ENCODE measurements at regions not wholly inside any gene's neighbourhood (a gene's known extent, or its start where the extent isn't known, plus 50 kb on each side); places are given as distances from the start of the nearest gene placed in this dataset.
"Not testable (repeated sequence)": the region's sequence is repeated elsewhere in the genome, so short reads cannot be mapped to it uniquely, and the experiment has no call there.

DNA sequence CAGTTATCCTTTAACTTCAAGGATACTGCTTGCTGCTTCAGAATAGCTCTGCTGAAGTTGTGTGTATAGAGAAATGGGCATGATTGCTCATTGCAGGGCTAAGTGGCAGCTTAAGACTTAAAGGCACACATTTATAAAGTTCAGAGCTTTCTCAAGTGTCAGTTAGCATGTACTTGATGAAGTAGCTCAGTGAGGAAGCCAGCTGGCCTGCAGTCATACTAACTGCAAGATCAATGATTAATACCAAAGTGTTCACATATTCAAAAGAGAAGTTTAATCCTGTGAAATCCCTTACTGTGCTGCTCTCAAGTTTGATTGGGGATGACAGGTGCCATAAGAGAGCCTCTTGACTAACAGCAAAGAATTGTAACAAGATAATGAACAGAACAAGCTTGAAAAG lies 483.4 kb upstream of the NUDT12 start:
- TF ChIP-seq, protein P1, sequence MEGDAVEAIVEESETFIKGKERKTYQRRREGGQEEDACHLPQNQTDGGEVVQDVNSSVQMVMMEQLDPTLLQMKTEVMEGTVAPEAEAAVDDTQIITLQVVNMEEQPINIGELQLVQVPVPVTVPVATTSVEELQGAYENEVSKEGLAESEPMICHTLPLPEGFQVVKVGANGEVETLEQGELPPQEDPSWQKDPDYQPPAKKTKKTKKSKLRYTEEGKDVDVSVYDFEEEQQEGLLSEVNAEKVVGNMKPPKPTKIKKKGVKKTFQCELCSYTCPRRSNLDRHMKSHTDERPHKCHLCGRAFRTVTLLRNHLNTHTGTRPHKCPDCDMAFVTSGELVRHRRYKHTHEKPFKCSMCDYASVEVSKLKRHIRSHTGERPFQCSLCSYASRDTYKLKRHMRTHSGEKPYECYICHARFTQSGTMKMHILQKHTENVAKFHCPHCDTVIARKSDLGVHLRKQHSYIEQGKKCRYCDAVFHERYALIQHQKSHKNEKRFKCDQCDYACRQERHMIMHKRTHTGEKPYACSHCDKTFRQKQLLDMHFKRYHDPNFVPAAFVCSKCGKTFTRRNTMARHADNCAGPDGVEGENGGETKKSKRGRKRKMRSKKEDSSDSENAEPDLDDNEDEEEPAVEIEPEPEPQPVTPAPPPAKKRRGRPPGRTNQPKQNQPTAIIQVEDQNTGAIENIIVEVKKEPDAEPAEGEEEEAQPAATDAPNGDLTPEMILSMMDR (IDR thresholded peaks at IDR 0.05): no peak
- H3K4me3 ChIP-seq: no peak overlapping the region

DNA sequence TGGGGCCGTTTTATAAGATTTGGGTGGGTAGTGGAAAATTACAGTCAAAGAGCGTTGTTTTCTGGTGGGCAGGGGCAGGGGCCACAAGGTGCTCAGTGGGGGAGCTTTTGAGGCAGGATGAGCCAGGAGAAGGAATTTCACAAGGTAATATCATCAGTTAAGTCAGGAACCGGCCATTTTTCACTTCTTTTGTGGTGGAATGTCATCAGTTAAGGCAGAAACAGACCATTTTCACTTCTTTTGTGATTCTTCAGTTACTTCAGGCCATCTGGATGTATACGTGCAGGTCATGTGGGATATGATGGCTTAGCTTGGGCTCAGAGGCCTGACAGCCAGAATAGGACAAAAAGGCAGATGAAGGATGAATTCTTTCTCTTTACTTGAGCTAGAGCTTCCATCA lies 477.3 kb upstream of the NUDT12 start:
- intact Hi-C loops (cut with DNase I); H3K36me3 ChIP-seq (ENCODE audit: insufficient read depth in 1 of 2, low read depth in 1 of 2); H3K27me3 ChIP-seq (ENCODE audit: insufficient read depth in 3 of 3, low read length in 2 of 3); ATAC-seq; H3K9me3 ChIP-seq; DNase-seq; H3K4me3 ChIP-seq; H3K4me1 ChIP-seq; H3K27ac ChIP-seq: not testable (repeated sequence)
- WGBS, 3 donors: 75 to 82% (median 78%) methylated on average over 4 of the region's 4 CpGs

More for the DNA sequence above, 483.4 kb upstream of the NUDT12 start:
- no peak for DNase-seq
- Histone ChIP-seq H3K27me3 (ENCODE audit: insufficient read depth in 3 of 3, low read length in 2 of 3) (no peaks in the 10 kb centered on the region), H3K4me1 (no peaks in the 10 kb centered on the region), H3K27ac (no peak overlapping the region), H3K9me3 (no peaks in the 10 kb centered on the region), H3K36me3 (ENCODE audit: insufficient read depth in 1 of 2, low read depth in 1 of 2) (no peaks in the 10 kb centered on the region)
- intact Hi-C loops (cut with DNase I): no loop called here
- ATAC-seq: no peak

DNA sequence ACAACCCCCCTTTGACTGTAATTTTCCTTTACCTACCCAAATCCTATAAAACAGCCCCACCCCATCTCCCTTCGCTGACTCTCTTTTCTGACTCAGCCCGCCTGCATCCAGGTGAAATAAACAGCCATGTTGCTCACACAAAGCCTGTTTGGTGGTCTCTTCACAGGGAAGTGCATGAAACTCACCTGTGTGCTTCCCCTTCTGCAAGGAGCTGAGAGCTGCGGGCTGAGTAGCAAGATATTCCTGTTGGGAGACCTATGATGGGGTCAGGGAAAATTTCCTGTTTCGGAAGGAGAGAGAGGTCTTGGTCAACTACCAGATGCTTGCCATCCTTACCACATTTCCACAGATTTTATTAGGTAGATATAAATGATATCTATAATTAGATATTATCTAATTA lies 474.5 kb upstream of the NUDT12 start:
- H3K27me3 ChIP-seq (ENCODE audit: insufficient read depth in 3 of 3, low read length in 2 of 3): not testable (repeated sequence)

DNA sequence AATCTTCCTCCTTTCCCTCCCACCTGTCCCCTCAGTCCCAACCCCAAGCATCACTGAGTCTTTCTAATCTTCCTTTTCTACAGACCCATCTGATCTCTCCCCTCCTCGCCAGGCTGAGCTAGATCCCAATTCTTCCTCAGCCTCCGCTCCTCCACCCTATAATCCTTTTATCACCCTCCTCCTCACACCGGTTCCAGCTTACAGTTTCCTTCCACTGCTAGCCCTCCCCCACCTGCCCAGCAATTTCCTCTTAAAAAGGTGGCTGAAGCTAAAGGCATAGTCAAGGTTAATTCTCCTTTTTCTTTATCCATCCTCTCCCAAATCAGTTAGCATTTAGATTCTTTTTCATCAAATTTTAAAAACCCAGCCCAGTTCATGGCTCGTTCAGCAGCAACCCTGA lies 470.6 kb upstream of the NUDT12 start:
- H3K4me1 ChIP-seq; H3K36me3 ChIP-seq (ENCODE audit: insufficient read depth in 1 of 2, low read depth in 1 of 2); intact Hi-C loops (cut with DNase I); H3K27ac ChIP-seq; ATAC-seq; DNase-seq; H3K4me3 ChIP-seq; H3K9me3 ChIP-seq; H3K27me3 ChIP-seq (ENCODE audit: insufficient read depth in 3 of 3, low read length in 2 of 3): not testable (repeated sequence)
- WGBS, 3 donors: 54 to 65% (median 63%) methylated on average over 4 of the region's 4 CpGs

More for the DNA sequence above, 474.5 kb upstream of the NUDT12 start:
- H3K27ac ChIP-seq; ATAC-seq; H3K4me3 ChIP-seq; DNase-seq; H3K9me3 ChIP-seq; H3K4me1 ChIP-seq; intact Hi-C loops (cut with DNase I); H3K36me3 ChIP-seq (ENCODE audit: insufficient read depth in 1 of 2, low read depth in 1 of 2): not testable (repeated sequence)
- WGBS, 3 donors: 84 to 90% (median 88%) methylated on average over 4 of the region's 4 CpGs

DNA sequence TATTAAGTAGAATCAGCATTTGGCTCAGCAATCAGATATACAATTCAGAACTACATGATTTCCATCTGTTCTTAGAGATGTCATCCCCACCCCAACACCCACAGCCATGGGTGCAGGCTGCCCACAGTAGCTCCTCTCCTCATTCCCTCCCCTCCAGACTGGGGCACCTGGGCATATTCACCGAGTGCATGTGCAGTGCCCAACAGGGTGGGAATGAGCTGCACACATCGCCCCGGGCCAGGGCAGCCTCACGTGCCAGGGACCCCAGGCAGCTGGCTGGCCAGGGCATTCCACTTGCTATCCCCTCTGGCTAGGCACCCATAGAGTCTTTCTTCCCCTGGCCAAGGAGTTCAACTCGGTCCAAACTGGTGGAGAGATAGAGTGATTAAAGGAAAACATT lies 461.9 kb upstream of the NUDT12 start:
- H3K27ac ChIP-seq: no peak overlapping the region
- TF ChIP-seq, protein P1 (IDR thresholded peaks at IDR 0.05): no peak
- ATAC-seq (no peak), DNase-seq (no peak)
- WGBS, 3 donors: 83 to 87% (median 83%) methylated on average over 5 of the region's 5 CpGs
- no peaks in the 10 kb centered on the region for H3K27me3 ChIP-seq (ENCODE audit: insufficient read depth in 3 of 3, low read length in 2 of 3)
- H3K4me1 ChIP-seq: no peaks in the 10 kb centered on the region
- H3K4me3 ChIP-seq: no peak overlapping the region
- no peaks in the 10 kb centered on the region for H3K36me3 ChIP-seq (ENCODE audit: insufficient read depth in 1 of 2, low read depth in 1 of 2)
- H3K9me3 ChIP-seq: no peaks in the 10 kb centered on the region
- intact Hi-C loops (cut with DNase I): no loop called here

DNA sequence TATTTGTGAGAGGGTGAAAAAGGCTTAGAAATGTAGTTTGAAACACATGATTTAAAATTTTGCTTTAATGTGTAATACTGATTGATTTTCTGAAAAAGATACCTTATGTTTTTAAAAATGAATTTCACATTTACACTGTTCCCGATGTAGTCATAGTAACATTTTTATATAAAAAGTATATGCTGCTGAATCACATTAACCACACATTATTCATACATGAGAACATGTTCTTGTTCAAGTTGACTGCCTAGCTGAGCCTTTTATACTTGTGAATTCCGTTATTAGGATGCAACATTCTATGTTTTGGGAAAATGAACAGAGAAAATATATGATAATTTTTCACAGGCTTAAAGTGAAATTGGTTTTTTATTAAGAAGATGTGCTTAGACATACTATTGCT lies 461.1 kb upstream of the NUDT12 start:
- intact Hi-C loops (cut with DNase I): no loop called here
- Histone ChIP-seq H3K27me3 (ENCODE audit: insufficient read depth in 3 of 3, low read length in 2 of 3) (no peaks in the 10 kb centered on the region), H3K9me3 (no peaks in the 10 kb centered on the region), H3K4me1 (no peaks in the 10 kb centered on the region), H3K27ac (no peak overlapping the region), H3K4me3 (no peak overlapping the region), H3K36me3 (ENCODE audit: insufficient read depth in 1 of 2, low read depth in 1 of 2) (no peaks in the 10 kb centered on the region)
- WGBS, 3 donors: 79 to 88% (median 83%) methylated on average over 2 of the region's 2 CpGs
- no peak for DNase-seq
- ATAC-seq: no peak
- TF ChIP-seq, protein P1 (IDR thresholded peaks at IDR 0.05): no peak
